Breast epithelium (tissue), 4 donors: ENCODE measurements at regions not wholly inside any gene's neighbourhood (a gene's known extent, or its start where the extent isn't known, plus 50 kb on each side); places are given as distances from the start of the nearest gene placed in this dataset.
"Not testable (repeated sequence)": the region's sequence is repeated elsewhere in the genome, so short reads cannot be mapped to it uniquely, and the experiment has no call there.

Experiments
- DNase-seq, 2 donors: peaks; one replicate each; pipeline ENCODE4 v3.0.0-alpha.2; 2019; ENCODE audit warnings: low spot score in 2 of 2
- H3K27ac ChIP-seq, 2 donors: fragments of 200-600 bp; sonication (generic) in 1 of 2; one replicate each; pipeline ENCODE4 v1.5.1; 2016 to 2019; ENCODE audit warnings: mild to moderate bottlenecking in 1 of 2
- H3K27me3 ChIP-seq, 2 donors: fragments of 200-600 bp; sonication (generic) in 1 of 2; one replicate each; pipeline versions ENCODE4 v1.5.1 to v1.6.0; 2017 to 2019; ENCODE audit warnings: control low read depth in 1 of 2, mild to moderate bottlenecking in 1 of 2
- H3K36me3 ChIP-seq: fragments of 200-600 bp; one replicate; pipeline ENCODE4 v1.5.1; 2019
- H3K4me1 ChIP-seq, 2 donors: fragments of 200-600 bp; sonication (generic); one replicate each; pipeline ENCODE4 v1.5.1; 2016 to 2019; ENCODE audit warnings: control low read depth in 1 of 2
- H3K4me3 ChIP-seq, 3 donors: fragments of 200-600 bp; sonication (generic); 1 replicate in 2 of 3; 2 replicates in 1 of 3; pipeline ENCODE4 v1.5.1; 2016 to 2019; ENCODE audit warnings: mild to moderate bottlenecking in 3 of 3, moderate library complexity in 2 of 3
- H3K9me3 ChIP-seq, 2 donors: fragments of 200-600 bp; sonication (generic) in 1 of 2; one replicate each; pipeline ENCODE4 v1.5.1; 2016 to 2019; ENCODE audit warnings: control low read depth in 1 of 2
- CTCF ChIP-seq, 3 donors: fragments of 450-650 bp; IDR thresholded peaks; one replicate each; pipeline ENCODE4 v1.5.1; 2016 to 2017; ENCODE audit warnings: antibody characterized with exemption in 3 of 3, mild to moderate bottlenecking in 3 of 3, moderate library complexity in 3 of 3
- POLR2A ChIP-seq: fragments of 450-650 bp; IDR thresholded peaks from one replicate; pipeline ENCODE4 v1.6.1; 2016; ENCODE audit warnings: antibody characterized with exemption, mild to moderate bottlenecking, moderate library complexity
- POLR2AphosphoS5 ChIP-seq, 3 donors: sonication (generic); formaldehyde crosslinking; IDR thresholded peaks; one replicate each; pipeline ENCODE4 v1.6.1; 2017; ENCODE audit warnings: antibody characterized with exemption in 3 of 3
- intact Hi-C: fragments of 100-400 bp; cut with DNase I; formaldehyde crosslinking; loops from one replicate; pipeline ENCODE4 v1.15.1; 2023; ENCODE audit warnings: low total_unique reads

GRCh38 chr17:34071886-34072420 lies 183.1 kb upstream of the CCL2 start:
- Histone ChIP-seq H3K4me1 (no peaks in the 10 kb centered on the region), H3K27ac (no peak overlapping the region), H3K36me3 (no peaks in the 10 kb centered on the region), H3K4me3 (no peak overlapping the region), H3K27me3 (peaks cover 0 to 6% of the 10 kb centered on the region in 2 donors), H3K9me3 (no peaks in the 10 kb centered on the region)
- intact Hi-C loops, result no loop called here
- no peak for DNase-seq
- TF ChIP-seq POLR2AphosphoS5 (IDR thresholded peaks at IDR 0.05) (no peak), CTCF (IDR thresholded peaks at IDR 0.05) (no peak), POLR2A (no peak)

GRCh38 chr17:34075076-34075475 lies 180.0 kb upstream of the CCL2 start:
- Histone ChIP-seq H3K27me3 (peaks cover 0 to 27% of the 10 kb centered on the region in 2 donors), H3K9me3 (no peaks in the 10 kb centered on the region), H3K4me3 (no peak overlapping the region), H3K4me1 (no peaks in the 10 kb centered on the region), H3K36me3 (no peaks in the 10 kb centered on the region), H3K27ac (no peak overlapping the region)
- DNase-seq, result no peak
- intact Hi-C loops, result no loop called here
- no peak for TF ChIP-seq POLR2A
- no peak for TF ChIP-seq POLR2AphosphoS5 (IDR thresholded peaks at IDR 0.05)
- no peak for TF ChIP-seq CTCF (IDR thresholded peaks at IDR 0.05)

- no peaks in the 10 kb centered on the region for H3K4me1 ChIP-seq
- H3K4me3 ChIP-seq, result no peak overlapping the region
- no peak for DNase-seq
- intact Hi-C loops, result no loop called here
- H3K27ac ChIP-seq, result no peak overlapping the region
- H3K36me3 ChIP-seq, result no peaks in the 10 kb centered on the region
- TF ChIP-seq POLR2AphosphoS5 (IDR thresholded peaks at IDR 0.05) (no peak), POLR2A (no peak), CTCF (IDR thresholded peaks at IDR 0.05) (no peak)
- peaks cover 0 to 27% of the 10 kb centered on the region in 2 donors for H3K27me3 ChIP-seq
- no peaks in the 10 kb centered on the region for H3K9me3 ChIP-seq
Observed at GRCh38 chr17:34076743-34077631, 178.1 kb upstream of the CCL2 start.

GRCh38 chr17:34081269-34081668 lies 173.8 kb upstream of the CCL2 start:
- Histone ChIP-seq H3K4me3 (no peak overlapping the region), H3K27ac (no peak overlapping the region), H3K4me1 (no peaks in the 10 kb centered on the region), H3K9me3 (no peaks in the 10 kb centered on the region), H3K27me3 (peaks cover 0 to 27% of the 10 kb centered on the region in 2 donors), H3K36me3 (no peaks in the 10 kb centered on the region)
- DNase-seq, result no peak
- intact Hi-C loops, result no loop called here
- no peak for TF ChIP-seq POLR2A
- no peak for TF ChIP-seq CTCF (IDR thresholded peaks at IDR 0.05)
- TF ChIP-seq POLR2AphosphoS5 (IDR thresholded peaks at IDR 0.05), result no peak

- TF ChIP-seq POLR2AphosphoS5 (IDR thresholded peaks at IDR 0.05) (no peak), CTCF (IDR thresholded peaks at IDR 0.05) (no peak), POLR2A (no peak)
- intact Hi-C loops, result no loop called here
- no peaks in the 10 kb centered on the region for H3K4me1 ChIP-seq
Observed at GRCh38 chr17:34082404-34082803, 172.7 kb upstream of the CCL2 start.

GRCh38 chr17:34089042-34089441 lies 166.0 kb upstream of the CCL2 start:
- intact Hi-C loops, H3K36me3 ChIP-seq, H3K4me1 ChIP-seq, H3K4me3 ChIP-seq, H3K27ac ChIP-seq, DNase-seq, H3K9me3 ChIP-seq: not testable (repeated sequence)
- H3K27me3 ChIP-seq, result peaks cover 0 to 14% of the 10 kb centered on the region in 2 donors

More at GRCh38 chr17:34082404-34082803, 172.7 kb upstream of the CCL2 start:
- Histone ChIP-seq H3K27me3 (peaks cover 0 to 16% of the 10 kb centered on the region in 2 donors), H3K36me3 (no peaks in the 10 kb centered on the region), H3K9me3 (no peaks in the 10 kb centered on the region), H3K27ac (no peak overlapping the region), H3K4me3 (no peak overlapping the region)
- DNase-seq, result no peak
